ENCODE measurements at regions not wholly inside any gene's neighbourhood (a gene's known extent, or its start where the extent isn't known, plus 50 kb on each side); places are given as distances from the start of the nearest gene placed in this dataset.
"Not testable (repeated sequence)": the region's sequence is repeated elsewhere in the genome, so short reads cannot be mapped to it uniquely, and the experiment has no call there.

GRCh38 chr6:119445666-119446065, 96.1 kb upstream of the MAN1A1 start:
- Mint-ChIP-seq H3K27ac (no peak overlapping the region), H3K4me3 (no peak overlapping the region), H3K9me3 (ENCODE audit: insufficient read depth) (peaks cover 6% of the 10 kb centered on the region), H3K4me1 (ENCODE audit: low read depth) (peaks cover 18% of the 10 kb centered on the region), H3K27me3 (ENCODE audit: low read depth) (no peaks in the 10 kb centered on the region), H3K36me3 (ENCODE audit: low read depth) (peaks cover 9% of the 10 kb centered on the region)
- ChIA-PET POLR2A (no interaction called here), CTCF (interaction anchor here (0.5 kb wide), 1 partner anchor 25 kb away, joined by 3 read pairs; no protein-coding TSS in a partner anchor)
- DNase-seq (no peak), ATAC-seq (no peak)

DNA sequence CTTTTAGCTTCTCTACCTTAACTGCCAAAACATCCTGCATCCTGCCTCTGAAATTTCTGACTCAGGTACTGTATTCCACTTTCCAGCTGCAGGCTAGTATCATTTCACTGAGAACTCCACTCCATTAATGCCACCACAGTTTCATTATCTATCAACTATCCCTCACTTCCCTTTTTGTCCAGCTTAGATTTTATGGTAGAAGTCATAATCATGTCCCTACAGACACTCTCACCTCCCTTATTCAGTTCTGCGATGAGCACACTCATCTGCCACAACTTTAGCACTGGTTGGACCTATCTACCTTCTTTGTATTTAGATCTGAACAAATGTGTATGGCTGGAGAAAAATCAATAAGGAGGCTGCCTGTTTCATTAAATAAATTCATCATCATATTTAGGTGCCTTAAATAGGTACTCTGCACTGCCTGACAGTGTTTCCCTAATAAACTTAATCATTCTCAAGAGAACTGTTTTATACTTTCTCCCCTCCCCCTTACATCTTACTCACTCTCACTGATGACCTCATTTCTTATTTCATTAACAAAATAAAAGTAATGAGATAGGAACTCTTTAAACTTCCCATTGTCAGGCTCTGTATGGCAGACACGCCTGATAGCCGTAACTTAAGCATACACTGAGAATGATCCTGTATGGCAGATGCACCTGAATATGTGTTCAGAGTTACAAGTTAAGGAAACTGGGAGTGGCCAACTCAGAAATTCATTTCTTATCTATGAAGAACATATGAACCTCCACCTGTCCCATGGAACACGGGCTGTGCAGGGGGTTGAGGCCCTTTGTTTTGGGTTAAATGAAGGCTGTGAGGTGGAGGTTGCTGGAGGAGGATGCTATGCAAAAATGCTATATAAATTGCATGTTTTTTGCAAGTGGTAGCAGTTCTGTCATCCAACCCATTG, 95.3 kb upstream of the MAN1A1 start:
- POLR2A ChIA-PET = no interaction called here
- Mint-ChIP-seq H3K27me3 (ENCODE audit: low read depth) (no peaks in the 10 kb centered on the region), H3K4me1 (ENCODE audit: low read depth) (peaks cover 18% of the 10 kb centered on the region), H3K9me3 (ENCODE audit: insufficient read depth) (peaks cover 6% of the 10 kb centered on the region), H3K36me3 (ENCODE audit: low read depth) (peaks cover 9% of the 10 kb centered on the region), H3K27ac (no peak overlapping the region), H3K4me3 (no peak overlapping the region)
- DNase-seq (no peak), ATAC-seq (no peak)
- CTCF ChIA-PET = no interaction called here

DNA sequence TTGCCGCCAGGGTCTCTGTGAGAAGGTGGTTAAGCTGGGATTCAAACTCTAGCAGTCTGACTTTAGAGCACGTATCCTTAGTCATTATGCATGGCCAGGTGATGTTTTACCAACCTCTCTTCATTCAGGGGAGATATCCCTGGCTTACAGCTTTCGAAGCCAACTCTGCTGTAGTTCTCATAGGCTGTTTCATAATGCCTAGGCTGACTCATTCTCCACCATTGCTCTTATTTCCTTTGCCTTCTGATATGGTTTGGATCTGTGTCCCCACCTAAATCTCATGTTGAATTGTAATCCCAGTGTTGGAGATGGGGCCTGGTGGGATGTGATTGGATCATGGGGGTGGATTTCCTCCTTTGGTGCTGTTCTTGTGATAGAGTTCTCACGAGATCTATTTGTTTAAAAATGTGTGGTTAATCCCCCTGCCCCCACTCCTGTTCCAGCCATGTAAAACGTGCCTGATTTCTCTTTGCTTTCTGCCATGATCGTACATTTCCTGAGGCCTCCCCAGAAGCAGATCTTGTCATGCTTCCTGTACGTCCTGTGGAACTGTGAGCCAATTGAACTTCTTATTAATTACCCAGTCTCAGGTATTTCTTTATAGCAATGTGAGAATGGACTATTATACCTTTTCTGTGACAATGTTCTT, 94.6 kb upstream of the MAN1A1 start:
- ATAC-seq (no peak), DNase-seq (no peak)
- Mint-ChIP-seq H3K36me3 (ENCODE audit: low read depth) (peaks cover 9% of the 10 kb centered on the region), H3K27ac (no peak overlapping the region), H3K27me3 (ENCODE audit: low read depth) (no peaks in the 10 kb centered on the region), H3K4me3 (no peak overlapping the region), H3K9me3 (ENCODE audit: insufficient read depth) (peaks cover 6% of the 10 kb centered on the region), H3K4me1 (ENCODE audit: low read depth) (peaks cover 18% of the 10 kb centered on the region)
- CTCF ChIA-PET = no interaction called here
- POLR2A ChIA-PET = no interaction called here

DNA sequence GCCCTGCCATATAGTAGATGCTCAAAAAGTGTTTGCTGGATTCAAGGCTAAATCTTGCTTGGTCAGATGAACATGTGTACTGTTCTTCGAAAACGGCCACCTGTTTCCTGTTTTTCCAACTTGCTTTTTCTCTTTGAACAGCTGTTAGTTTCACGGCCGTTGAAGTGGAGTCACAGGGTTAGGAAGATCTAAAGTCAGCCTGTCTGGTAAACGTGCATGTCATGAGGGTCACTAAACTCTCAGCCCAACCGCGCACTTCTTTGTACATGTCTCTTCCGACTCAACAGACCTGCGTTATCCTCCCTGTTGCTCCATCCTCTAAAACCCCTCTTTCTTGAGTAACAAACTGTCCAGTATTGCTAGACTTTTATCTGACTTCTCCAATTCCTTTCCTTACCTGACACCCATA, 93.2 kb upstream of the MAN1A1 start:
- CTCF ChIA-PET = interaction anchor here (1.0 to 1.1 kb wide), 2 partner anchors 11 to 92 kb away, joined by 3 to 6 read pairs; no protein-coding TSS in a partner anchor
- peaks cover 18% of the 10 kb centered on the region for H3K4me1 Mint-ChIP-seq (ENCODE audit: low read depth)
- POLR2A ChIA-PET = interaction anchor here (0.7 kb wide), 1 partner anchor 410 kb away, joined by 7 read pairs; no protein-coding TSS in a partner anchor

GRCh38 chr6:119440953-119441352, 91.4 kb upstream of the MAN1A1 start:
- CTCF ChIA-PET = no interaction called here
- POLR2A ChIA-PET = no interaction called here

More for the DNA sequence above, 93.2 kb upstream of the MAN1A1 start:
- no peak for ATAC-seq
- no peak overlapping the region for H3K4me3 Mint-ChIP-seq
- no peak overlapping the region for H3K27ac Mint-ChIP-seq
- no peak for DNase-seq
- H3K9me3 Mint-ChIP-seq (ENCODE audit: insufficient read depth) = peaks cover 6% of the 10 kb centered on the region
- H3K36me3 Mint-ChIP-seq (ENCODE audit: low read depth) = peaks cover 9% of the 10 kb centered on the region
- H3K27me3 Mint-ChIP-seq (ENCODE audit: low read depth) = no peaks in the 10 kb centered on the region

GRCh38 chr6:119436583-119436982, 87.0 kb upstream of the MAN1A1 start:
- Mint-ChIP-seq H3K4me3 (no peak overlapping the region), H3K36me3 (ENCODE audit: low read depth) (peaks cover under 1% of the 10 kb centered on the region), H3K27ac (no peak overlapping the region), H3K9me3 (ENCODE audit: insufficient read depth) (no peaks in the 10 kb centered on the region), H3K4me1 (ENCODE audit: low read depth) (no peaks in the 10 kb centered on the region), H3K27me3 (ENCODE audit: low read depth) (no peaks in the 10 kb centered on the region)
- ChIA-PET CTCF (no interaction called here), POLR2A (no interaction called here)
- no peak for ATAC-seq
- no peak for DNase-seq

More at GRCh38 chr6:119440953-119441352, 91.4 kb upstream of the MAN1A1 start:
- Mint-ChIP-seq H3K36me3 (ENCODE audit: low read depth) (peaks cover 9% of the 10 kb centered on the region), H3K9me3 (ENCODE audit: insufficient read depth) (peaks cover 6% of the 10 kb centered on the region), H3K27ac (no peak overlapping the region), H3K4me3 (no peak overlapping the region), H3K27me3 (ENCODE audit: low read depth) (no peaks in the 10 kb centered on the region), H3K4me1 (ENCODE audit: low read depth) (peaks cover 14% of the 10 kb centered on the region)
- ATAC-seq (no peak), DNase-seq (no peak)

DNA sequence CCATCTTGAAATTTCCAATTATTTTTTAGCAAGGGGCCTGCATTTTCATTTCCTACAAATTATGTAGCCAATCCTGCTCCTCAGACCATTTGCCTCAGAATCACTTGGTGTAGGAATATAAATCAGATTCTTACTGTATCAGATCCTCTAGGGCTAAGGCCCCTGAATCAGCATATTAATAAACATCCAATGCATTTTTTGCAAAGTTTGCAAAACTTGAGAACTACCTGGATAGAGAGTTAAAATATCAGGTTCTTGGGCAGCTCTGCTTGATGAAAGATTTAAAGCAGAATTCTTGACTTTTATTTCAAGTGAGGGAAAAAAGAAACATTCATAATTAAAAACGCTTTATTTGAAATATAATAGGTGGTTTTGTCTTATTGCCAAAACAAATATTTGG, 82.2 kb upstream of the MAN1A1 start:
- ChIA-PET CTCF (no interaction called here), POLR2A (no interaction called here)
- Mint-ChIP-seq H3K9me3 (ENCODE audit: insufficient read depth) (no peaks in the 10 kb centered on the region), H3K27me3 (ENCODE audit: low read depth) (no peaks in the 10 kb centered on the region), H3K27ac (no peak overlapping the region), H3K36me3 (ENCODE audit: low read depth) (no peaks in the 10 kb centered on the region), H3K4me1 (ENCODE audit: low read depth) (no peaks in the 10 kb centered on the region), H3K4me3 (no peak overlapping the region)
- no peak for DNase-seq
- ATAC-seq = no peak

DNA sequence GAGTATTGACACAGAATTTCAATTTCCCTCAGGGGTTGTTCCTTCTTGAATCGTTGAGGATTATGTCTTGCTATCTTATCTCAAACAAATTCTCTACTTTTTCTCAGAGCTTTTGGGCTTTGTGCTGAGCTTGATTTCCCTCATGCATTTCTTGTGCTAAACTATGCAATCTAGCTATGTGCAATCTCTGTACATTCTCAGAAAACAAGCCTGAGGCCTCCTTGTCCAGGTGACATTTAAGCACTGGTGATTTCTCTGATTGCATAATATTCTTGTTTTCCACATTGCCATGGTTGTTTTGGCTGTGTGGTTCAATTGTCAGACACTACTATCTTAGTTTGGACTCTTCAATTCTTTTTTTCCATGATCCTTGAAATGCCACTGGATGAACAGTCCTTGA, 81.2 kb upstream of the MAN1A1 start:
- H3K9me3 Mint-ChIP-seq (ENCODE audit: insufficient read depth) = no peaks in the 10 kb centered on the region
- no peaks in the 10 kb centered on the region for H3K4me1 Mint-ChIP-seq (ENCODE audit: low read depth)
- POLR2A ChIA-PET = no interaction called here
- CTCF ChIA-PET = no interaction called here
- H3K27ac Mint-ChIP-seq = no peak overlapping the region
- no peak for DNase-seq
- no peaks in the 10 kb centered on the region for H3K36me3 Mint-ChIP-seq (ENCODE audit: low read depth)
- no peak overlapping the region for H3K4me3 Mint-ChIP-seq
- H3K27me3 Mint-ChIP-seq (ENCODE audit: low read depth) = no peaks in the 10 kb centered on the region
- ATAC-seq = no peak

DNA sequence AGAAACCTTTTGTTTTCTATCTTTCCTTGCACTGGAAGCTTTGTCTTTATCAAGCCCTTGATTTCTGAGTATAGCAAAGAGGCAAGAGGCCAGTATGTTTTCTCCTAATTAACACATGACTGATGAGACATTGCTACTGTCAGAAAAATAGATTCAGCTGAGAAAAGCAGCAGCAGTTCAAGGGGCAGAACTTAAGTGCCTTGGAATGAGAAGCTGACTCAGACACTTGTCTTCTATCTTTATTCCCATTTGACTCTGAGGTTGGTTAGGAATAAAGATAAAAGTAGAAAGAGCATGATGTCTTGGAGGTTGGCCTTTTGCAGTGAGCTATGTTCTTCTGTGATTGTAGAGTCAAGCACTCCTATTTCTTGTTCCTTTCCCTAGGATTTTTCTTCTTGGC, 79.1 kb upstream of the MAN1A1 start:
- Mint-ChIP-seq H3K4me1 (ENCODE audit: low read depth) (no peaks in the 10 kb centered on the region), H3K27me3 (ENCODE audit: low read depth) (no peaks in the 10 kb centered on the region), H3K36me3 (ENCODE audit: low read depth) (no peaks in the 10 kb centered on the region), H3K4me3 (no peak overlapping the region), H3K9me3 (ENCODE audit: insufficient read depth) (no peaks in the 10 kb centered on the region), H3K27ac (no peak overlapping the region)
- no peak for ATAC-seq
- no peak for DNase-seq
- ChIA-PET POLR2A (no interaction called here), CTCF (no interaction called here)

DNA sequence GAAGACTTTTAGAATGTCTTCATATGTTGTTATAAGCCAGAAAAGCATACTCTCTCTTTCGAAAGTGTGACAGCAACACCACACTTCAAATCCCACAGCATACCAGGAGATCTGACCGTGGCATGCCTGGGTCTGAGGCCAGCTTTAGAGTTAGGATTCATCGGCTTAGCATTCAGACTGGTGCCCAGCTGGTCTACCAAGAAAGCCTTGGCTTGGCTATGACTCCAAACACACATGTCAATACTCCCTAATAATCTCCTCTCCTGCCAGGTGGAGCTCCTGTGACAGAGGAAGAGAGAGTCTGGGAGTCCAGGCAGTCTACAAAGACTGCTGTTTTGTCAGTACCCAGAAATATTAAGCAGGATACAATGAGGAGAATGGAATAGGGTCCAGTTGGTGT, 77.1 kb upstream of the MAN1A1 start:
- ChIA-PET POLR2A (no interaction called here), CTCF (no interaction called here)
- DNase-seq = no peak
- ATAC-seq = no peak
- no peaks in the 10 kb centered on the region for H3K9me3 Mint-ChIP-seq (ENCODE audit: insufficient read depth)
- no peak overlapping the region for H3K4me3 Mint-ChIP-seq
- no peaks in the 10 kb centered on the region for H3K36me3 Mint-ChIP-seq (ENCODE audit: low read depth)
- H3K4me1 Mint-ChIP-seq (ENCODE audit: low read depth) = no peaks in the 10 kb centered on the region
- H3K27ac Mint-ChIP-seq = no peak overlapping the region
- H3K27me3 Mint-ChIP-seq (ENCODE audit: low read depth) = no peaks in the 10 kb centered on the region

- Mint-ChIP-seq H3K27me3 (ENCODE audit: low read depth) (no peaks in the 10 kb centered on the region), H3K4me3 (no peak overlapping the region), H3K36me3 (ENCODE audit: low read depth) (no peaks in the 10 kb centered on the region), H3K27ac (no peak overlapping the region), H3K4me1 (ENCODE audit: low read depth) (no peaks in the 10 kb centered on the region), H3K9me3 (ENCODE audit: insufficient read depth) (peaks cover 4% of the 10 kb centered on the region)
- ChIA-PET POLR2A (no interaction called here), CTCF (no interaction called here)
- no peak for ATAC-seq
- DNase-seq = no peak
Measured at GRCh38 chr6:119423996-119424395, 74.4 kb upstream of the MAN1A1 start.

GRCh38 chr6:119418084-119418483, 68.5 kb upstream of the MAN1A1 start:
- H3K4me1 Mint-ChIP-seq (ENCODE audit: low read depth); H3K36me3 Mint-ChIP-seq (ENCODE audit: low read depth); ATAC-seq; CTCF ChIA-PET; H3K4me3 Mint-ChIP-seq; POLR2A ChIA-PET; H3K27me3 Mint-ChIP-seq (ENCODE audit: low read depth); H3K27ac Mint-ChIP-seq; DNase-seq: not testable (repeated sequence)
- peaks cover 22% of the 10 kb centered on the region for H3K9me3 Mint-ChIP-seq (ENCODE audit: insufficient read depth)
